Naive thymus-derived CD8-positive, alpha-beta T cell (primary cell): ENCODE measurements at regions not wholly inside any gene's neighbourhood (a gene's known extent, or its start where the extent isn't known, plus 50 kb on each side); places are given as distances from the start of the nearest gene placed in this dataset.

Experiments
- ATAC-seq, 2 donors: fragments of 150-1000 bp; cut with Tn5 transposase in 1 of 2; sonication (Bioruptor Pico), chemical (Tn5 transposase) in 1 of 2; 1 replicate in 1 of 2; 2 replicates in 1 of 2; pipeline ENCODE4 v1.10.0; 2021; ENCODE audit warnings: mild to moderate bottlenecking in 2 of 2, moderate library complexity in 2 of 2
- POLR2A ChIA-PET: fragments of 350-600 bp; sonication (Branson Sonifier 250); formaldehyde crosslinking; loops from one replicate; lab custom pipeline; 2021; ENCODE audit warnings: antibody characterized with exemption; lab: Charles Lee
- DNase-seq, 10 donors: peaks; one replicate each; pipeline versions ENCODE4 v3.0.0 to v3.0.0-alpha.2; 2020 to 2022
- H3K27ac Mint-ChIP-seq, 10 donors: one replicate each; pipeline ENCODE4 v1.8.0; 2020 to 2022; ENCODE audit warnings: mild to moderate bottlenecking in 10 of 10, mixed read lengths in 10 of 10, moderate library complexity in 4 of 10, inconsistent platforms in 1 of 10
- H3K27me3 Mint-ChIP-seq, 5 donors: one replicate each; pipeline ENCODE4 v1.8.0; 2021 to 2022; ENCODE audit warnings: mixed read lengths in 5 of 5
- H3K36me3 Mint-ChIP-seq, 3 donors: one replicate each; pipeline ENCODE4 v1.8.0; 2020 to 2022; ENCODE audit warnings: mixed read lengths in 3 of 3, mild to moderate bottlenecking in 2 of 3, inconsistent platforms in 1 of 3
- H3K4me1 Mint-ChIP-seq, 4 donors: one replicate each; pipeline ENCODE4 v1.8.0; 2021 to 2022; ENCODE audit warnings: mixed read lengths in 4 of 4
- H3K4me3 Mint-ChIP-seq, 10 donors: one replicate each; pipeline ENCODE4 v1.8.0; 2020 to 2022; ENCODE audit warnings: mild to moderate bottlenecking in 10 of 10, mixed read lengths in 10 of 10, moderate library complexity in 6 of 10, inconsistent platforms in 1 of 10
- H3K9me3 Mint-ChIP-seq, 9 donors: one replicate each; pipeline ENCODE4 v1.8.0; 2020 to 2022; ENCODE audit warnings: mixed read lengths in 9 of 9, mild to moderate bottlenecking in 3 of 9, inconsistent platforms in 1 of 9, moderate library complexity in 1 of 9

GRCh38 chr9:642014-642413 is 199.5 kb upstream of the DMRT1 start:
- Mint-ChIP-seq H3K9me3 (no peaks in the 10 kb centered on the region), H3K4me3 (peak overlapping the region in 4 of 10 donors; percentile 4 to 53 (median 27)), H3K27ac (peak overlapping the region in 7 of 10 donors; percentile 33 to 69 (median 50)), H3K36me3 (no peaks in the 10 kb centered on the region), H3K27me3 (no peaks in the 10 kb centered on the region), H3K4me1 (peaks cover 1 to 21% (median 15%) of the 10 kb centered on the region in 4 donors)
- ATAC-seq, result no peak
- DNase-seq, result peak in 3 of 10 donors; percentile 3 to 22 (median 3)
- POLR2A ChIA-PET, result no interaction called here

- Mint-ChIP-seq H3K4me3 (no peak overlapping the region), H3K4me1 (peaks cover 1 to 27% (median 16%) of the 10 kb centered on the region in 4 donors), H3K9me3 (no peaks in the 10 kb centered on the region), H3K27ac (no peak overlapping the region), H3K27me3 (no peaks in the 10 kb centered on the region), H3K36me3 (no peaks in the 10 kb centered on the region)
- POLR2A ChIA-PET, result no interaction called here
- no peak for DNase-seq
- ATAC-seq, result no peak
Observed at GRCh38 chr9:643966-644365, 197.5 kb upstream of the DMRT1 start.

DNA sequence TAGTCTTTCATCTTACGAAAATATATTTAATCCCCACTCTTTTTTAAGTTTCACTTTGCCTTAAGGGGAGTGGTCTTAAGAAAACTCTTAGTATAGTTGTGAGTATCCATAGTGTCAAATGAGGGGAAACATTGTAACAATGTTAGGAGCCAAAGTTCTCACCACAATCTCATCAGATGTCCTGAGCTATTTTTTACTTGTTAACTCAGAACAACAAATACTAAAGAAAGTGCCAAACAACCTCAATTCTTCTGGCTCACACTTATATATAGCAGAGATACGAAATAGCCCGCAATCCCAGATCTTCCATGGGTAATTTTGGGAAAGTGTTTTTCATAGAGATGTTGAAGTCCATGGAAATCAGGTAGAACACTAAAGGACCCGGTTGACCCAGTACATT is 194.0 kb upstream of the DMRT1 start:
- no peaks in the 10 kb centered on the region for H3K9me3 Mint-ChIP-seq
- no peak overlapping the region for H3K27ac Mint-ChIP-seq
- DNase-seq (no peak), ATAC-seq (no peak)
- H3K4me3 Mint-ChIP-seq, result no peak overlapping the region
- no peaks in the 10 kb centered on the region for H3K36me3 Mint-ChIP-seq
- no peaks in the 10 kb centered on the region for H3K27me3 Mint-ChIP-seq
- POLR2A ChIA-PET, result no interaction called here
- peaks cover 12 to 34% (median 19%) of the 10 kb centered on the region in 4 donors for H3K4me1 Mint-ChIP-seq

GRCh38 chr9:649128-650074 is 192.1 kb upstream of the DMRT1 start:
- POLR2A ChIA-PET, result no interaction called here
- no peak for DNase-seq
- peak overlapping the region in 3 of 10 donors; percentile 34 to 85 (median 83) for H3K27ac Mint-ChIP-seq
- no peak for ATAC-seq
- H3K36me3 Mint-ChIP-seq, result no peaks in the 10 kb centered on the region
- no peaks in the 10 kb centered on the region for H3K27me3 Mint-ChIP-seq
- no peaks in the 10 kb centered on the region for H3K9me3 Mint-ChIP-seq
- peak overlapping the region in 9 of 10 donors; percentile 62 to 82 (median 79) for H3K4me3 Mint-ChIP-seq
- H3K4me1 Mint-ChIP-seq, result peaks cover 12 to 48% (median 19%) of the 10 kb centered on the region in 4 donors

DNA sequence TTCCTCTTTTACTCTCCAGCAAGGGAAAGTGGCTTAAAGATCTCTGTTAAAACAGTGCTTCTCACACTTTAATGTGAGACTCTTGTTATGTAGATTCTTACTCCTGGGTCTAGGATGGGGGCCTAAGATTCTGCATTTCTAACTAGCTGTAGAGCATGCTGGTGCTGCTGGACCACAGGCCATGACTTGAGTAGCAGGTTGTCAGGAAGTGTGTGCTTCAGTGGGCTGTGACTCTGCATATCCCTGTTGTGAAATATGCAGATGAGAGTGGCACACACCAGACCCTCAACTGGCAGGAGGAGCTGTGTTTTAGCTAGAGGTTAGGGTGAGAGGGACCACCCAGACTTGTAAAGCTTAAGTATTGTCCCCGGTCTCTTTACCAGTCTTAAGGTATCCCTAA is 191.1 kb upstream of the DMRT1 start:
- DNase-seq, result peak in 1 of 10 donors; percentile 3
- no peaks in the 10 kb centered on the region for H3K36me3 Mint-ChIP-seq
- H3K4me3 Mint-ChIP-seq, result peak overlapping the region; percentile 62 to 82 (median 78)
- POLR2A ChIA-PET, result no interaction called here
- H3K27me3 Mint-ChIP-seq, result no peaks in the 10 kb centered on the region
- H3K9me3 Mint-ChIP-seq, result no peaks in the 10 kb centered on the region
- peak overlapping the region in 9 of 10 donors; percentile 34 to 89 (median 75) for H3K27ac Mint-ChIP-seq
- H3K4me1 Mint-ChIP-seq, result peaks cover 12 to 49% (median 19%) of the 10 kb centered on the region in 4 donors
- peak in 1 of 2 donors; percentile 45 for ATAC-seq

DNA sequence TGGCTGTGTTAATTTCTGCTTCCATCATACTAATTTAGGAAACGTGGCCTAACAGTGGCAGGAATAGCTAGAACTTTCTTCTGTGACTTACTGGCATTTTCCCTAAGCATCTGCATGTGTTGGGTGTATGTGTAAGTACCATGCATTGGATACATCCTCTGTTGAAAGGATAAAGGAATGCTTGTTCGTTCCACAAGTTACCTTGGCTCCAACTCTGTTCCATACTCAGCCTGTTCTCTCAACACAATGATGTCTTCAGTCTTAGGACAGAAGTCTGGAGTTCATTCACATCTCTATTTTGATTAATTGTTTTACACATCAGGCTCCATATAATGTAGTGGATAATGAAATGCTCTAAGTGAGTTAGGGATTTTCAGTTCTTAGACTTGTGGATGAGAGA is 190.1 kb upstream of the DMRT1 start:
- H3K9me3 Mint-ChIP-seq, result no peaks in the 10 kb centered on the region
- H3K4me1 Mint-ChIP-seq, result peaks cover 12 to 54% (median 19%) of the 10 kb centered on the region in 4 donors
- no peak overlapping the region for H3K4me3 Mint-ChIP-seq
- POLR2A ChIA-PET, result no interaction called here
- ATAC-seq, result no peak
- H3K27me3 Mint-ChIP-seq, result no peaks in the 10 kb centered on the region
- H3K36me3 Mint-ChIP-seq, result no peaks in the 10 kb centered on the region
- no peak for DNase-seq
- H3K27ac Mint-ChIP-seq, result no peak overlapping the region

GRCh38 chr9:652914-653313 is 188.6 kb upstream of the DMRT1 start:
- no peak overlapping the region for H3K4me3 Mint-ChIP-seq
- H3K36me3 Mint-ChIP-seq, result no peaks in the 10 kb centered on the region
- no peak overlapping the region for H3K27ac Mint-ChIP-seq
- no peak for DNase-seq
- ATAC-seq, result no peak
- peaks cover 14 to 66% (median 20%) of the 10 kb centered on the region in 4 donors for H3K4me1 Mint-ChIP-seq
- POLR2A ChIA-PET, result no interaction called here
- no peaks in the 10 kb centered on the region for H3K9me3 Mint-ChIP-seq
- no peaks in the 10 kb centered on the region for H3K27me3 Mint-ChIP-seq

DNA sequence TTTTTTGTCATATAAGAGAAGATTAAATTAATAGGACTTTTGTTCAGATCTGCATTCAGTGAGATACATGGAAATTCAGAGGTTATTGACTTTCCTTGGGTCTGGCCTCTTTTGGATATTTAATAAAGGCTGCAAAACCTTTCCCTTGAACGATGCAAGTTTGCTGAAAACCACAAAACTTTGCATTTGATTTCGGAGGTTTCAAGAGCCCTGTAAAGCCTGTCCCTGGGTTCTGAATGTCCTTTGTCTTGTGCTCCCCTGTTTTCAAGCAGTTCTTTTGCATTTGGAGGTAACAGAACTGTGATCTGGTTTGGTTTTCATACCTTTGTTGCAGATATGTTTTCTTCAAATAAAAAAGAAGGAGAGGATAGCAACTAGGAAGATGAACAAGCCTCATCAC is 188.1 kb upstream of the DMRT1 start:
- no peaks in the 10 kb centered on the region for H3K27me3 Mint-ChIP-seq
- ATAC-seq (no peak), DNase-seq (no peak)
- H3K36me3 Mint-ChIP-seq, result no peaks in the 10 kb centered on the region
- POLR2A ChIA-PET, result no interaction called here
- H3K27ac Mint-ChIP-seq, result no peak overlapping the region
- H3K4me3 Mint-ChIP-seq, result no peak overlapping the region
- H3K9me3 Mint-ChIP-seq, result no peaks in the 10 kb centered on the region
- peaks cover 14 to 63% (median 20%) of the 10 kb centered on the region in 4 donors for H3K4me1 Mint-ChIP-seq

- no peak for ATAC-seq
- H3K4me3 Mint-ChIP-seq, result no peak overlapping the region
- no peaks in the 10 kb centered on the region for H3K36me3 Mint-ChIP-seq
- H3K27ac Mint-ChIP-seq, result no peak overlapping the region
- POLR2A ChIA-PET, result no interaction called here
- H3K27me3 Mint-ChIP-seq, result no peaks in the 10 kb centered on the region
- H3K4me1 Mint-ChIP-seq, result peaks cover 14 to 60% (median 20%) of the 10 kb centered on the region in 4 donors
- DNase-seq, result no peak
- no peaks in the 10 kb centered on the region for H3K9me3 Mint-ChIP-seq
Observed at GRCh38 chr9:653856-654387, 187.6 kb upstream of the DMRT1 start.

DNA sequence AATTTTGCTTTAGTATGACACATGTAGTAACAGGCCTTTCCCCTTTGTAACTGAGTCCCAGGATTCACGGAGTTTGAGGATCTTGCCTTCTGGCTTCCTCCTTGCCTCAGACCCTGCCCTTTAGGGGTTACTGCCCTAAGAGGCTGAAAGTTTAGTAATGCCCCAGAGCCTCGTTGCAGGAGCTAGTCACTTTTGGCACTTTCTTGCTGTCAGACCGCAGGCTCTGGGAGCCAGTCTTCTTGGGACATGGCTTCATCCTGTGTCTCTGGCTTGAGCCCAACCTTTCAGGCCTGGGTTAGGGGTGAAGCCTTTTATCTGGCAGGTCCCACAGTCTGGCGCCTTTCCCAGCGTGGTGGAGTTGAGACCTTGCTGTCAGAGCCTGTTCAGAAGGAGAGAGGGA is 185.6 kb upstream of the DMRT1 start:
- no peak for ATAC-seq
- no peaks in the 10 kb centered on the region for H3K27me3 Mint-ChIP-seq
- peaks cover 2 to 55% (median 16%) of the 10 kb centered on the region in 4 donors for H3K4me1 Mint-ChIP-seq
- H3K36me3 Mint-ChIP-seq, result no peaks in the 10 kb centered on the region
- no peak overlapping the region for H3K4me3 Mint-ChIP-seq
- POLR2A ChIA-PET, result no interaction called here
- no peaks in the 10 kb centered on the region for H3K9me3 Mint-ChIP-seq
- H3K27ac Mint-ChIP-seq, result no peak overlapping the region
- no peak for DNase-seq

- POLR2A ChIA-PET, result no interaction called here
- no peak overlapping the region for H3K4me3 Mint-ChIP-seq
- H3K36me3 Mint-ChIP-seq, result no peaks in the 10 kb centered on the region
- H3K4me1 Mint-ChIP-seq, result peaks cover 2 to 52% (median 16%) of the 10 kb centered on the region in 4 donors
- H3K27me3 Mint-ChIP-seq, result no peaks in the 10 kb centered on the region
- DNase-seq (no peak), ATAC-seq (no peak)
- H3K27ac Mint-ChIP-seq, result peak overlapping the region in 1 of 10 donors; percentile 12
- H3K9me3 Mint-ChIP-seq, result peaks cover 0 to 10% (median 0%) of the 10 kb centered on the region in 9 donors
Observed at GRCh38 chr9:656926-657568, 184.4 kb upstream of the DMRT1 start.

DNA sequence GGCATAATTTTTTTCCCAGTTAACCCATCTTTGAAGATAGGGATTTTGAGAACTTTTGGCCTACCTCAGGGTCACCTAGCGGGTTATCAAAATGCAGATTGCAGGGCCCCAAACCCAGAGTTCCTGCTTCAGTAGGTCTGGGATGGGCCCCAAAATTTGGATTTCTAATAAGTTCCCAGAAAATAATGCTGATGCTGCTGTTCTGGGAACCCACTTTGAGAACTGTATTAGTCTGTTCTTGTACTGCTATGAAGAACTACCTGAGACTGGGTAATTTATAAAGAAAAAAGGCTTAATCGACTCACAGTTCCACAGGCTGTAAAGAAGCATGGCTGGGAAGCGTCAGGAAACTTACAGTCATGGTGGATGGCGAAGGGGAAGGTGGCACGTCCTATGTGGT is 182.2 kb upstream of the DMRT1 start:
- no peaks in the 10 kb centered on the region for H3K27me3 Mint-ChIP-seq
- ATAC-seq (no peak), DNase-seq (no peak)
- H3K36me3 Mint-ChIP-seq, result peaks cover 0 to 8% (median 0%) of the 10 kb centered on the region in 3 donors
- peaks cover 0 to 15% (median 0%) of the 10 kb centered on the region in 9 donors for H3K9me3 Mint-ChIP-seq
- H3K4me3 Mint-ChIP-seq, result no peak overlapping the region
- peaks cover 2 to 35% (median 13%) of the 10 kb centered on the region in 4 donors for H3K4me1 Mint-ChIP-seq
- POLR2A ChIA-PET, result no interaction called here
- H3K27ac Mint-ChIP-seq, result no peak overlapping the region

DNA sequence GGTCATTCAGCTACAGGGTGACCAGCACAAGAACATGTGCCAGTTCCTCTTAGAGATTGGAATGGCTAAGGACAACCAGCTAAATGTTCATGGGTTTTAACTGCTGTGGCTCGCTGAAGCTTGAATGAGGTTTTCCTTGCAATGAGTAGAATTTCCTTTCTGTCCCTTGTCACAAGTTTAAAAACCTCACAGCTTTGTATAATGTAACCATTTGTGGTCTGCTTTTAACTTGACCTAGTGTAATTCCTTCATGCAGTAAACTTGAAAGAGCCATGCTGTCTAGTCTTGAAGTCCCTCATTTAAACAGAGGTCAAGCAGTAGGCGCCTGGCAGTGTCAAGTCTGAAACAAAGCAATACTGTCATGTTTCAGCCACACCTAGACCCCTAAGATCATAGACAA is 181.3 kb upstream of the DMRT1 start:
- H3K27me3 Mint-ChIP-seq, result no peaks in the 10 kb centered on the region
- H3K4me3 Mint-ChIP-seq, result peak overlapping the region in 1 of 10 donors; percentile 25
- ATAC-seq (no peak), DNase-seq (no peak)
- POLR2A ChIA-PET, result no interaction called here
- H3K4me1 Mint-ChIP-seq, result peaks cover 2 to 32% (median 13%) of the 10 kb centered on the region in 4 donors
- H3K9me3 Mint-ChIP-seq, result peaks cover 0 to 16% (median 0%) of the 10 kb centered on the region in 9 donors
- peaks cover 0 to 8% (median 0%) of the 10 kb centered on the region in 3 donors for H3K36me3 Mint-ChIP-seq
- no peak overlapping the region for H3K27ac Mint-ChIP-seq
